ENCODE measurements at regions not wholly inside any gene's neighbourhood (a gene's known extent, or its start where the extent isn't known, plus 50 kb on each side); places are given as distances from the start of the nearest gene placed in this dataset.

DNA sequence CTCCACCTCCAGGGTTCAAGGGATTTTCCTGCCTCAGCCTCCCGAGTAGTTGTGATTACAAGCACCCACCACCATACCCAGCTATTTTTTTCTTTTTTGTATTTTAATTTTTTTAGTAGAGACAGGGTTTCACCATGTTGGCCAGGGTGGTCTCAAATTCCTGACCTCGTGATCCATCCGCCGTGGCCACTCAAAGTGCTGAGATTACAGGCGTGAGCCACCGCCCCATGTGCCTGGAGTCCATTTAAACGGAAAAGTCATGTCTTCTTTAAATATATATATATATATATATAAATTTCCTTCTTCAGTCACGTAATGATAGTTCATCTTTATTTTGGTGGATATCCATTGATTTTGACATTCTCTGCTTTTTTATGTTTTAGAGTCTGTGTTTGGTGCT lies 264.0 kb upstream of the PITX2 start:
- WGBS, 2 experiments (ENCODE audit: extremely low coverage in 1 of 2, insufficient coverage in 1 of 2, insufficient read length in 1 of 2, insufficient replicate concordance in 2 of 2, low coverage in 1 of 2, low lambda C conversion rate in 2 of 2, missing lambda C conversion rate in 1 of 2): 97% methylated on average over 8 of the region's 8 CpGs; no CpG with 5 or more reads in 1 of the 2 experiments
- Histone ChIP-seq H3K23ac (ENCODE audit: insufficient read length) (no peak overlapping the region), H3K23me2 (ENCODE audit: low read depth, low read length) (no peaks in the 10 kb centered on the region), H3K4ac (replicated peaks; ENCODE audit: insufficient read length, low read depth, low read length) (no peak overlapping the region), H2BK120ac (replicated peaks; ENCODE audit: low read depth, low read length) (no peak overlapping the region), H2BK15ac (ENCODE audit: low read length) (no peak overlapping the region), H3K4me1 (replicated peaks in 1 of 4; ENCODE audit: control insufficient read depth in 3 of 4, insufficient read depth in 4 of 4, low read length in 3 of 4) (no peaks in the 10 kb centered on the region), H4K5ac (ENCODE audit: insufficient read length, low read depth, low read length) (no peak overlapping the region), H2BK20ac (ENCODE audit: low read length) (no peak overlapping the region), H3K36me3 (ENCODE audit: control insufficient read depth in 2 of 4, insufficient read depth in 4 of 4, low read length in 3 of 4) (no peaks in the 10 kb centered on the region), H3K79me2 (ENCODE audit: control insufficient read depth in 1 of 2, insufficient read depth in 2 of 2, low read length in 2 of 2) (no peaks in the 10 kb centered on the region), H3K4me2 (ENCODE audit: insufficient read depth in 1 of 2, low read depth in 2 of 2, low read length in 2 of 2) (no peak overlapping the region), H4K91ac (replicated peaks; ENCODE audit: insufficient read length, low read length) (no peak overlapping the region), H3K56ac (replicated peaks; ENCODE audit: insufficient read length, low read depth, low read length) (no peak overlapping the region), H4K20me1 (replicated peaks in 1 of 2; ENCODE audit: control insufficient read depth in 1 of 2, insufficient read depth in 2 of 2, low read length in 2 of 2) (no peaks in the 10 kb centered on the region), H4K8ac (ENCODE audit: extremely low read depth, insufficient read depth, low read length) (no peak overlapping the region), H3K9ac (replicated peaks in 1 of 4; ENCODE audit: extremely low read depth in 1 of 4, low read depth in 3 of 4, low read length in 3 of 4) (no peak overlapping the region), H3K79me1 (ENCODE audit: low read depth, low read length) (no peaks in the 10 kb centered on the region), H3K27ac (ENCODE audit: low read depth, low read length) (no peak overlapping the region), H2AK5ac (ENCODE audit: low read depth, low read length) (no peak overlapping the region), H2BK5ac (ENCODE audit: low read depth, low read length) (no peak overlapping the region), H2AFZ (ENCODE audit: low read length) (no peak overlapping the region), H3K18ac (ENCODE audit: extremely low read depth, low read length) (no peak overlapping the region), H3K4me3 (ENCODE audit: extremely low read depth in 1 of 4, insufficient read depth in 2 of 4, low read depth in 3 of 4, low read length in 4 of 4) (no peak overlapping the region), H3K14ac (ENCODE audit: insufficient read length) (no peak overlapping the region), H3K9me3 (ENCODE audit: insufficient read depth in 2 of 2, low read depth in 1 of 2, low read length in 1 of 2) (no peaks in the 10 kb centered on the region), H3K27me3 (replicated peaks in 1 of 4; ENCODE audit: control insufficient read depth in 3 of 4, extremely low read depth in 1 of 4, insufficient read depth in 3 of 4, low read length in 3 of 4) (no peaks in the 10 kb centered on the region), H2BK12ac (ENCODE audit: low read depth, low read length) (no peak overlapping the region)
- ChIA-PET POLR2A (ENCODE audit: partially characterized antibody) (no interaction called here), CTCF (ENCODE audit: partially characterized antibody) (no interaction called here)
- FAIRE-seq (no peak), DNase-seq (ENCODE audit: low read depth in 1 of 2, low spot score in 2 of 2) (no peak)
- no peak for TF ChIP-seq BACH1 (IDR thresholded peaks at IDR 0.05; ENCODE audit: low read length)
- no peak for TF ChIP-seq HDAC2 (IDR thresholded peaks at IDR 0.05; ENCODE audit: borderline replicate concordance in 1 of 2, low read depth in 2 of 2, low read length in 2 of 2)
- TF ChIP-seq CBX8 (IDR thresholded peaks at IDR 0.05; ENCODE audit: borderline replicate concordance, low read depth, low read length): no peak
- no peak for TF ChIP-seq SRF (IDR thresholded peaks at IDR 0.05; ENCODE audit: low read depth, low read length)
- TF ChIP-seq TAF7 (optimal IDR thresholded peaks at IDR 0.05; ENCODE audit: borderline replicate concordance, low read depth, low read length): no peak
- no peak for TF ChIP-seq SP1 (IDR thresholded peaks at IDR 0.05; ENCODE audit: low read depth, low read length)
- no peak for TF ChIP-seq TAF1 (IDR thresholded peaks at IDR 0.05; ENCODE audit: low read depth, low read length)
- no peak for TF ChIP-seq ASH2L (IDR thresholded peaks at IDR 0.05; ENCODE audit: low read length)
- no peak for TF ChIP-seq RNF2 (IDR thresholded peaks at IDR 0.05; ENCODE audit: borderline replicate concordance, low read depth, low read length, missing control alignments, poor library complexity, severe bottlenecking)
- no peak for TF ChIP-seq YY1 (IDR thresholded peaks at IDR 0.05; ENCODE audit: low read depth, low read length)
- TF ChIP-seq SP4 (IDR thresholded peaks at IDR 0.05; ENCODE audit: low read length): no peak
- no peak for TF ChIP-seq GABPA (IDR thresholded peaks at IDR 0.05; ENCODE audit: borderline replicate concordance, insufficient read depth, low read length)
- TF ChIP-seq KDM4A (IDR thresholded peaks at IDR 0.05; ENCODE audit: low read depth, low read length, severe bottlenecking): no peak
- no peak for TF ChIP-seq EP300 (IDR thresholded peaks at IDR 0.05; ENCODE audit: borderline replicate concordance in 1 of 2, low read depth in 2 of 2, low read length in 2 of 2)
- TF ChIP-seq CHD2 (IDR thresholded peaks at IDR 0.05; ENCODE audit: low read length): no peak
- no peak for TF ChIP-seq ZNF274 (IDR thresholded peaks at IDR 0.05; ENCODE audit: borderline replicate concordance, extremely low read depth, low read length)
